NOMO-1 treated with dmso at 0.1 percent for 144 hours (cell line): ENCODE measurements at regions not wholly inside any gene's neighbourhood (a gene's known extent, or its start where the extent isn't known, plus 50 kb on each side); places are given as distances from the start of the nearest gene placed in this dataset.
A peak's percentile ranks its signal among the peaks of the same experiment; 100 is the strongest.

Experiments
- DNase-seq: peaks from one replicate; lab custom pipeline; 2025; ENCODE audit not compliant: unreplicated experiment; lab: John Stamatoyannopoulos, UW

GRCh38 chr5:35436400-35437057 is 181.1 kb upstream of the SPEF2 start:
- peak; percentile 56 for DNase-seq

GRCh38 chr5:35430381-35431162 is 187.1 kb upstream of the SPEF2 start:
- DNase-seq = peak; percentile 30

DNA sequence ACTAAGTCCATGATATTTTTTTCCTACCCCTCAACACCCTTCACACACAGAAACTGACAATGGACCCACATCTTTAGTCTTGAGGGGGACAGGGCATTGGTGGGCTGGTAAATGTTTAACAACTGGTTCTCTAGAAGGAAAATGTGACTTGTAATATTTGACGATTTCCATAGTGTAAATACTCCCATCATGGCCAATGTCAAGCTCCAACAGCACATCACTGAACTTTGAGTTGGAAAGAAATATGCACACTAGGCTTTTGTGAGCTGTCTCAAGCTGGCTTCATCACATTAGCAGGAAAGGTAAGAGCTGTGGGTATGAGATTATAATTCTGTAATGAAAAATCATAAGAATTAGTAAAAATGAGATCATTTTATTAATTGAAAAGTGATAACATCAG is 189.9 kb upstream of the PRLR start:
- no peak for DNase-seq

DNA sequence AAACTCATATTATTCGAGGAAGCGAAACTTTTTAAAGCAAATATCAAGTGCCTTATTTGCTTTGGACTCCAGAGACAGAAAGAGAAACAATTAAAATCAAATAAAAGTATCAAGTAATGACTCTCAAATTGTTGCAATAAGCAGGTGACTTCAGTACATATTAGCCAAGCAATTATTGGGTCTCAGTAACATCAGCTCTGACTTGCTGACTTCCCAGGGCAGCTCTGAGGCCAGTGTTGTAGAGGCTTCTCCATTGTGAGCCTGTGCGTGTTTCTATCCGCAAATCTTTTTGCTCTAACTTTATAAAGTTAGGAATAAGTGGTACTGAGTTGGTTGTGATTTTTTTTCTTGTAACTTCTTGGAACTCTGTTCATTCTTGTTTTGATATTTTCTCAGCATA is 186.8 kb upstream of the PRLR start:
- peak; percentile 14 for DNase-seq

DNA sequence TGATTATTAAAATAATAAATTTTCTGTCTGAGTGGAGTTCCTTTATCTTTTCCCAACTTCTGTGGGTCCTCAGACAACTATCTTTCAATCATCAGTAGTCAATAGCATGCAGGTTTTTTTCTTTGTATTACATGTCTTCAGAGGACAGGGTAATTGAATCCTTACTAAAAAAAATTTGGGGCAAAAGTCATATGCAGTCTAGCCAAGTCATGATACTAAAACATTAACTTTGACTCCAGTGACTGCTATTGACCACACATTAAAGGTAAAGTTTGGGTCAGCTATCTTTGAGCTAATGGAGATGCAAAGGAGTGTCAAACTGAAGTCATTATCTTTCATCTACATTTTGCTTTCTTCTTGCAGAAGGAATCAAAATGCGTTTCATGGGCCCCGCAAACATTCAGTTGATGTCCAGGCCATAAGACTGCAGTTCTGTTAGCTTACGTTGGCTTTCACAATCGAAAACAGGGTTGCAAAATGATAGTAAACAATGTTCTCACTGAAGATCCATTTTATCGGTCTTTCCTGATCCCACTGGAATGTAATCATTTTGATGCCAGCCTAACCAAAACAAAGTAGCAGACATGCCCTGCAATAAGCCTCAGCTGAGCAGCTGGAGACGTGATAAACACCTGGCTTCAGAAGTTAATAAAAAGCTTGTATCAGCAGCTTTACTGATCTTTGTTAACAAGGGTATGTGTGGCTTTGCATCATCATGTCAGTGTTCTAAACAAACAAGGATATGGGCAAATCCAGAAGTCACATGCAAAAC is 186.1 kb upstream of the PRLR start:
- no peak for DNase-seq

GRCh38 chr5:35415309-35415708 is 185.0 kb upstream of the PRLR start:
- DNase-seq = no peak

- no peak for DNase-seq
These were observed 179.1 kb upstream of the PRLR start for GRCh38 chr5:35409361-35409760.

DNA sequence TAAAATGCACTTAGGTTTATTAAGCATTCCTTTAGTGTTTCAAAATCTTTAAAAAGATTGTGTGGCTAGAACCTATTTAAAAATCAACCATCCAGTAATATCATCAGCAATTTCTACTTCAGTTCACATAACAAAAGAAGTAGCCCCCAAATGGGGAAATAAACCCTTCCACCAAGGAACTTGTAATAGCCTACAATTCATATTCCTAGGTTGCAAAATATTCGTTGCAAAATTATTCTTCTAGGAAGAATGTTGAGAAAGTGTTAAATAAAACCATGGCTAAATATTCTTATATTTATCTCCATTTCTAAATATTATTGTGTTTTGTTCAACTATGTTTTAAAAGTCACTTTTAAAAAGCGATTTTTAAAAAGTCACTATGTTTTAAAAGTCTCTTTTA is 177.9 kb upstream of the PRLR start:
- DNase-seq = no peak

DNA sequence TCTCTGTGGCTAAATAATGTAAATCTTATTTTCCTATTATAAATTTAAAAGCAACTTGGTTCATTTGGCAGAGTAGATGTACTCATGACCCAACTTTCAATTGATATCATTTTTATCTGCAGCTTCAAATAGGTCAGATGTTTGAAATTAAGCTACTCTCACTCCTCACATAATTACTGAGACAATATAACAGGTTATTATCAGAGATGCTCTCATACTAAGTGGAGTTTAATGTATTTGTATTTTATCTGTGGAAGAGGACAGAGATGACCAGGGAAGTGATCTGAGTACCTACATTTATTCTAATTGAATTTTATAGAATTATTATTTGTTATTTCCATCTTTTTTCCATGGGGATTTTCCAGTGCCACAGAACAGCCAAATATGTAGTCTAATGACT is 177.4 kb upstream of the PRLR start:
- no peak for DNase-seq

DNA sequence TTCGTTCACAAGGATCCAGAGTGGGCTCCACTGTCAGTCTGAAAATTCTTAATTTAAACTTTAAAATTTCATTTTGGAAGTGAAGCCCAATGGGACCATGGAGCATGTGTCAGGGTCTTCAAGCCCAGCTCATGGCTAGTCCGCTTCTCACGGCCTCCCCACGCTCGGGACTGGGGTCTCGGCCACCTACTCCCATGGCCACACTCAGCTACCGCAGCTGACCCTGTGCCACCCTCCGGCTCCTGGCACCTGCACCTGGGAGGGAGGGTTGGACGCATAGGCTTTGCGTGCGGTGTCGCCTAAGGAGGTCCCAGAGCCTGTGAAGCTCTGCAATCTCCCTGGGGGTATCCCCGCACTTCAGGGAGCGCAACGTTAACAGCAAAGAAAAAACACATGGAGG is 175.7 kb upstream of the PRLR start:
- DNase-seq = no peak

DNA sequence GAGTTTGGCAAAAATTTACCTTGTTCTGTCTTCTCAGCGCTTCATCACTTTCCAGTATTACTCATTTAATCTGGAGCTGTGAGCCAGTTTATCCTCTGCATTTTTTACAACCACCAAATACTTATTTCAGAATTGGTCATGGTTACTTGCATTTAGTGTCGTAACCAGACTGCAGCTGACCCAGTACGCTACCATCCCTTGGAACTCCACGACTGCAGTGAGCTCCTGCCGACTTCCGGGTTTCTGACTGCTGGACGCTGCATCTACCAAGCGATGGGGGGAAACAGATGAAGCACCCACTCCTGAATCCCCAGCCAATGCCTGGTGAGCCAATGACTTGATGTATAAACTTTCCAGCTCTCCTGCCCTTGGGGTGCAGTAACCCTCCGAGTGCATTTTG is 174.4 kb upstream of the PRLR start:
- DNase-seq = no peak

- no peak for DNase-seq
These were observed 163.6 kb upstream of the PRLR start for GRCh38 chr5:35393901-35394300.

GRCh38 chr5:35384658-35385057 is 154.4 kb upstream of the PRLR start:
- no peak for DNase-seq

- DNase-seq = peak; percentile 29
These were observed 152.8 kb upstream of the PRLR start for GRCh38 chr5:35383041-35383440.

DNA sequence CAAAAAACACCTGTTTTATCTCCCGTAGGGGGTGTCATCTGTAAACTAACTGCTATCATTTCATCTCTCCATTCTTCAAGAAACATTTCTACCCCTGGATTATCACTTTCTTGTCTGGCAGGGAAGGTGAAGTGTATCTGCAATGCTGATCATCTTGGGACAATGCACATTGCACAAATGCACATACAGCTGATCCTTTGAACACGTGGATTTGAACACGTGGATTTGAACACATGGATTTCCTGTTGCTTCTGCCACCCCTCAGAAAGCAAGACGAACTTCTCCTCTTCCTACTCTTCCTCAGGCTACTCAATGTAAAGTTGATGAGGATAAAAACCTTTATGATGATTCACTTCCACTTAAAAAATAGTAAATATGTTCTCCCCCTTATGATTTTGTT is 147.4 kb upstream of the PRLR start:
- no peak for DNase-seq

DNA sequence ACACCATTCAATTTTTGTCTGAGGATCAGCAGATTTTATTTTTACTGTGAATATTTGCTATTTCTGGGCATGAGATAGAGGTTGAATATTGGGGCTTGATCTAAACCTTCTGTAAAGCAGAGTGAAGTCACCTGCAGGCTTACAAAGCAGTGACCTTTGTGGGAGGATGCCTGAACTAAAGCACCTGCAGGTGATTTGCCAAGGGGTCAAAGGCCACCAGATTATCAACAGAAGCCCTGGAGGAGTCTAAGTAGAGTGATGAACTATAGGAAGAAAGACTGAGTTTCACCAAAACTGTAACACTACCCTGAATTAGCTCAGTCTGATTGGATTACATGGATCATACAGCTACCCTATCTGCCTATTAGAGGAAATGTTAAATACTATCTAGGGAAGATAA is 144.3 kb upstream of the PRLR start:
- DNase-seq = no peak

GRCh38 chr5:35373249-35373648 is 143.0 kb upstream of the PRLR start:
- DNase-seq = no peak

GRCh38 chr5:35372482-35372881 is 142.2 kb upstream of the PRLR start:
- no peak for DNase-seq

GRCh38 chr5:35371951-35372426 is 141.7 kb upstream of the PRLR start:
- no peak for DNase-seq

- no peak for DNase-seq
These were observed 140.6 kb upstream of the PRLR start for GRCh38 chr5:35370871-35371270.

GRCh38 chr5:35369965-35370790 is 139.9 kb upstream of the PRLR start:
- no peak for DNase-seq
